GM19438 (cell line): ENCODE measurements at regions not wholly inside any gene's neighbourhood (a gene's known extent, or its start where the extent isn't known, plus 50 kb on each side); places are given as distances from the start of the nearest gene placed in this dataset.
"Not testable (repeated sequence)": the region's sequence is repeated elsewhere in the genome, so short reads cannot be mapped to it uniquely, and the experiment has no call there.

Source experiments
- ATAC-seq: cut with Tn5 transposase; IDR thresholded peaks from one replicate; pipeline ENCODE4 v1.9.1; 2021; ENCODE audit warnings: low read depth; ENCODE audit not compliant: unreplicated experiment

- ATAC-seq = no peak
These were observed 585.1 kb downstream of the RNF144A start for GRCh38 chr2:7502336-7502735.

- no peak for ATAC-seq
These were observed 591.2 kb downstream of the RNF144A start for GRCh38 chr2:7508296-7508943.

- ATAC-seq = no peak
These were observed 593.1 kb downstream of the RNF144A start for GRCh38 chr2:7510353-7510752.

- no peak for ATAC-seq
These were observed 596.6 kb downstream of the RNF144A start for GRCh38 chr2:7513834-7514233.

GRCh38 chr2:7515327-7515726 lies 598.1 kb downstream of the RNF144A start:
- ATAC-seq = no peak

- ATAC-seq = no peak
These were observed 599.4 kb downstream of the RNF144A start for GRCh38 chr2:7516484-7517063.

- no peak for ATAC-seq
These were observed 599.9 kb downstream of the RNF144A start for GRCh38 chr2:7517088-7517487.

GRCh38 chr2:7517851-7518250 lies 600.6 kb downstream of the RNF144A start:
- ATAC-seq = no peak

- no peak for ATAC-seq
These were observed 606.4 kb downstream of the RNF144A start for GRCh38 chr2:7523481-7524120.

GRCh38 chr2:7524195-7524594 lies 607.0 kb downstream of the RNF144A start:
- no peak for ATAC-seq

GRCh38 chr2:7525746-7526145 lies 608.5 kb downstream of the RNF144A start:
- no peak for ATAC-seq

GRCh38 chr2:7527165-7527722 lies 610.0 kb downstream of the RNF144A start:
- ATAC-seq = no peak

- ATAC-seq = no peak
These were observed 612.8 kb downstream of the RNF144A start for GRCh38 chr2:7530001-7530400.

GRCh38 chr2:7539077-7539476 lies 621.9 kb downstream of the RNF144A start:
- no peak for ATAC-seq

GRCh38 chr2:7539760-7540159 lies 622.5 kb downstream of the RNF144A start:
- ATAC-seq = no peak

- ATAC-seq = no peak
These were observed 635.8 kb downstream of the RNF144A start for GRCh38 chr2:7552825-7553570.

- no peak for ATAC-seq
These were observed 638.0 kb downstream of the RNF144A start for GRCh38 chr2:7555260-7555659.

GRCh38 chr2:7557376-7557775 lies 640.2 kb downstream of the RNF144A start:
- no peak for ATAC-seq

GRCh38 chr2:7559791-7560190 lies 642.6 kb downstream of the RNF144A start:
- ATAC-seq = no peak

GRCh38 chr2:7566382-7566881 lies 649.2 kb downstream of the RNF144A start:
- no peak for ATAC-seq

GRCh38 chr2:7567116-7567515 lies 649.9 kb downstream of the RNF144A start:
- ATAC-seq = not testable (repeated sequence)
